ENCODE measurements at regions not wholly inside any gene's neighbourhood (a gene's known extent, or its start where the extent isn't known, plus 50 kb on each side); places are given as distances from the start of the nearest gene placed in this dataset.

GRCh38 chr11:134958870-134959269 is 546.8 kb upstream of the B3GAT1 start:
- H3K4me2 ChIP-seq (replicated peaks; ENCODE audit: low read depth, low read length, poor library complexity, severe bottlenecking) = no peak overlapping the region
- CTCF ChIA-PET = no interaction called here
- ATAC-seq (ENCODE audit: low read depth) (no peak), DNase-seq (no peak)
- intact Hi-C loops (cut with micrococcal nuclease) = no loop called here
- H3K9ac ChIP-seq (ENCODE audit: low read length) = no peak overlapping the region
- no peaks in the 10 kb centered on the region for H3K79me2 ChIP-seq (ENCODE audit: control insufficient read depth, insufficient read depth, low read length)
- H3K36me3 ChIP-seq (replicated peaks in 1 of 2; ENCODE audit: control extremely low read depth in 1 of 2, control insufficient read depth in 1 of 2, extremely low read depth in 1 of 2, insufficient read depth in 2 of 2, low read length in 1 of 2) = no peaks in the 10 kb centered on the region
- no peak overlapping the region for H3K27ac ChIP-seq (ENCODE audit: low read length in 2 of 2)
- H3K4me1 ChIP-seq (ENCODE audit: control insufficient read depth in 2 of 2, insufficient read depth in 2 of 2, low read length in 2 of 2) = no peaks in the 10 kb centered on the region
- no peak for TF ChIP-seq EZH2 (IDR thresholded peaks at IDR 0.05; ENCODE audit: borderline replicate concordance, insufficient read depth, low read depth, low read length, poor library complexity, severe bottlenecking)
- no peak for TF ChIP-seq CTCF (IDR thresholded peaks at IDR 0.05)
- peaks cover 5% of the 10 kb centered on the region for H3K27me3 Mint-ChIP-seq
- no peak overlapping the region for H3K4me3 ChIP-seq (ENCODE audit: control extremely low read depth in 1 of 5, extremely low read depth in 1 of 5, insufficient read depth in 1 of 5, low read depth in 2 of 5, low read length in 4 of 5)
- WGBS (ENCODE audit: insufficient coverage) = 89% methylated on average over 8 of the region's 8 CpGs
- H4K20me1 ChIP-seq (ENCODE audit: control insufficient read depth, insufficient read depth, low read length, poor library complexity, severe bottlenecking) = no peaks in the 10 kb centered on the region
- H2AFZ ChIP-seq (ENCODE audit: insufficient read depth, low read depth, low read length, poor library complexity, severe bottlenecking) = no peak overlapping the region
- no peak overlapping the region for H3K4me3 Mint-ChIP-seq
- POLR2A ChIA-PET = no interaction called here
- peaks cover 0 to 3% (median 0%) of the 10 kb centered on the region in 3 donors for H3K9me3 ChIP-seq (ENCODE audit: control extremely low read depth in 1 of 3, control insufficient read depth in 2 of 3, insufficient read depth in 1 of 3, low read length in 2 of 3)
- H3K4me1 Mint-ChIP-seq = no peaks in the 10 kb centered on the region
- H3K27me3 ChIP-seq (replicated peaks in 1 of 4; ENCODE audit: control extremely low read depth in 1 of 4, control insufficient read depth in 3 of 4, insufficient read depth in 4 of 4, low read length in 3 of 4) = no peaks in the 10 kb centered on the region
- H3K9me3 Mint-ChIP-seq (ENCODE audit: insufficient read depth) = no peaks in the 10 kb centered on the region
- no peak overlapping the region for H3K27ac Mint-ChIP-seq

GRCh38 chr11:134958336-134958640 is 546.2 kb upstream of the B3GAT1 start:
- H4K20me1 ChIP-seq (ENCODE audit: control insufficient read depth, insufficient read depth, low read length, poor library complexity, severe bottlenecking) = no peaks in the 10 kb centered on the region
- no peaks in the 10 kb centered on the region for H3K79me2 ChIP-seq (ENCODE audit: control insufficient read depth, insufficient read depth, low read length)
- ATAC-seq (ENCODE audit: low read depth) (no peak), DNase-seq (no peak)
- no peaks in the 10 kb centered on the region for H3K9me3 Mint-ChIP-seq (ENCODE audit: insufficient read depth)
- no peak overlapping the region for H3K4me3 ChIP-seq (ENCODE audit: control extremely low read depth in 1 of 5, extremely low read depth in 1 of 5, insufficient read depth in 1 of 5, low read depth in 2 of 5, low read length in 4 of 5)
- H3K9me3 ChIP-seq (ENCODE audit: control extremely low read depth in 1 of 3, control insufficient read depth in 2 of 3, insufficient read depth in 1 of 3, low read length in 2 of 3) = peaks cover 0 to 3% (median 0%) of the 10 kb centered on the region in 3 donors
- H3K4me1 Mint-ChIP-seq = no peaks in the 10 kb centered on the region
- H3K9ac ChIP-seq (ENCODE audit: low read length) = no peak overlapping the region
- H3K27ac Mint-ChIP-seq = no peak overlapping the region
- ChIA-PET POLR2A (no interaction called here), CTCF (no interaction called here)
- no peak overlapping the region for H3K4me3 Mint-ChIP-seq
- no peak overlapping the region for H3K4me2 ChIP-seq (replicated peaks; ENCODE audit: low read depth, low read length, poor library complexity, severe bottlenecking)
- no peaks in the 10 kb centered on the region for H3K36me3 ChIP-seq (replicated peaks in 1 of 2; ENCODE audit: control extremely low read depth in 1 of 2, control insufficient read depth in 1 of 2, extremely low read depth in 1 of 2, insufficient read depth in 2 of 2, low read length in 1 of 2)
- no peaks in the 10 kb centered on the region for H3K27me3 ChIP-seq (replicated peaks in 1 of 4; ENCODE audit: control extremely low read depth in 1 of 4, control insufficient read depth in 3 of 4, insufficient read depth in 4 of 4, low read length in 3 of 4)
- H3K27ac ChIP-seq (ENCODE audit: low read length in 2 of 2) = no peak overlapping the region
- no peaks in the 10 kb centered on the region for H3K4me1 ChIP-seq (ENCODE audit: control insufficient read depth in 2 of 2, insufficient read depth in 2 of 2, low read length in 2 of 2)
- TF ChIP-seq EZH2 (IDR thresholded peaks at IDR 0.05; ENCODE audit: borderline replicate concordance, insufficient read depth, low read depth, low read length, poor library complexity, severe bottlenecking) (no peak), CTCF (IDR thresholded peaks at IDR 0.05) (no peak)
- H3K27me3 Mint-ChIP-seq = peaks cover 5% of the 10 kb centered on the region
- WGBS (ENCODE audit: insufficient coverage) = 96% methylated on average over 4 of the region's 9 CpGs
- intact Hi-C loops (cut with micrococcal nuclease) = no loop called here
- no peak overlapping the region for H2AFZ ChIP-seq (ENCODE audit: insufficient read depth, low read depth, low read length, poor library complexity, severe bottlenecking)
